Stimulated activated naive B cell treated with anti-CD40 and anti-IgM and Interleukin-4, amounts not matched to agents 10 μg/mL and 1 μg/mL and 100 μg/mL, for 72 hours (primary cell): ENCODE measurements at regions not wholly inside any gene's neighbourhood (a gene's known extent, or its start where the extent isn't known, plus 50 kb on each side); places are given as distances from the start of the nearest gene placed in this dataset.

Experiments
- ATAC-seq, 2 donors: fragments of 150-1000 bp; cut with Tn5 transposase; replicated peaks; 2 replicates each; pipeline ENCODE4 v1.10.0; 2021; ENCODE audit warnings: moderate library complexity in 1 of 2
- DNase-seq: peaks from one replicate; pipeline ENCODE4 v3.0.0; 2021
- H3K27ac Mint-ChIP-seq: one replicate; pipeline ENCODE4 v1.8.0; 2022; ENCODE audit warnings: mild to moderate bottlenecking, mixed read lengths
- H3K27me3 Mint-ChIP-seq, 2 donors: one replicate each; pipeline ENCODE4 v1.8.0; 2022; ENCODE audit warnings: mixed read lengths in 2 of 2
- H3K36me3 Mint-ChIP-seq, 2 donors: one replicate each; pipeline ENCODE4 v1.8.0; 2022; ENCODE audit warnings: mixed read lengths in 2 of 2, mild to moderate bottlenecking in 1 of 2
- H3K4me1 Mint-ChIP-seq, 2 donors: one replicate each; pipeline ENCODE4 v1.8.0; 2022; ENCODE audit warnings: mixed read lengths in 2 of 2, mild to moderate bottlenecking in 1 of 2
- H3K4me3 Mint-ChIP-seq, 2 donors: one replicate each; pipeline ENCODE4 v1.8.0; 2022; ENCODE audit warnings: mild to moderate bottlenecking in 2 of 2, mixed read lengths in 2 of 2, moderate library complexity in 1 of 2
- H3K9me3 Mint-ChIP-seq, 2 donors: one replicate each; pipeline ENCODE4 v1.8.0; 2022; ENCODE audit warnings: mixed read lengths in 2 of 2, mild to moderate bottlenecking in 1 of 2

DNA sequence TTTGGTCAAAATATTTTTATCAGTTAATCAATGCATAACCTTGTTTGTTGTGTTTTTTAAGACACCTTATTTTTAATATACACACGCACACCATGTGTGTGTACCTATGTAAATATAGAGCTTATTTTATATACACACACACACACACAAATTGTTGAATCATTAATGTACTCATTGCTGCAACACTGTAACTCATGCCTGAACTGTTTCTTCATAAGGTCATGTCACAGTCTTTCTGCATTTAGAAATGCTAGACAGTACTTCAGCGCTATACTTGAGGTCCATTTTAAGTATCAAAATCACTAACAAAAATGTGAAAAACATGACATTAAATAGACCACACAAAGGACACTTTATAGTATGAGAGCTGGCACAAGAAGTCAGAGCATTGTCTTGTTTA lies 589.4 kb downstream of the SI start:
- no peaks in the 10 kb centered on the region for H3K36me3 Mint-ChIP-seq
- H3K4me3 Mint-ChIP-seq = no peak overlapping the region
- no peaks in the 10 kb centered on the region for H3K4me1 Mint-ChIP-seq
- no peaks in the 10 kb centered on the region for H3K27me3 Mint-ChIP-seq
- no peaks in the 10 kb centered on the region for H3K9me3 Mint-ChIP-seq
- ATAC-seq = no peak
- no peak overlapping the region for H3K27ac Mint-ChIP-seq
- DNase-seq = no peak

DNA sequence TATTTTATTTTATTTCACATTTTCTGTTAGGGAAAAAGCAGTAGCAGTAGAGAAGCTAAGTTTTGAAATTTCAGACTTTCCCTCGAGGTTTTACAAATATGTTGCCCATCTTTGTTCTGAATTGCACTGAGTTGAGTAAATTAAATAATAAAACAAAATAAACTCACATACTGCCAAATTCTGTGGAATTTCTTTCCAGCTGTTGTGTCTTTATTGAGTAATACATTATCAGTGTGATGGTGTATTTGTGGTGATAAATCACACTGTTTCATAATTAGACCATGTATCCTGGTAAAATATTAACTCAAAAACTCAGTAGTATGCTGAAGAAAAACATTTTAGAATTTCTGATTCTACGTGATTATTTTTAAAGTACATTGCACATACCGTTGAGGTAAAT lies 592.1 kb downstream of the SI start:
- H3K9me3 Mint-ChIP-seq = peaks cover 0 to 3% of the 10 kb centered on the region in 2 donors
- H3K36me3 Mint-ChIP-seq = no peaks in the 10 kb centered on the region
- DNase-seq (no peak), ATAC-seq (no peak)
- no peak overlapping the region for H3K4me3 Mint-ChIP-seq
- no peaks in the 10 kb centered on the region for H3K4me1 Mint-ChIP-seq
- no peaks in the 10 kb centered on the region for H3K27me3 Mint-ChIP-seq
- no peak overlapping the region for H3K27ac Mint-ChIP-seq

DNA sequence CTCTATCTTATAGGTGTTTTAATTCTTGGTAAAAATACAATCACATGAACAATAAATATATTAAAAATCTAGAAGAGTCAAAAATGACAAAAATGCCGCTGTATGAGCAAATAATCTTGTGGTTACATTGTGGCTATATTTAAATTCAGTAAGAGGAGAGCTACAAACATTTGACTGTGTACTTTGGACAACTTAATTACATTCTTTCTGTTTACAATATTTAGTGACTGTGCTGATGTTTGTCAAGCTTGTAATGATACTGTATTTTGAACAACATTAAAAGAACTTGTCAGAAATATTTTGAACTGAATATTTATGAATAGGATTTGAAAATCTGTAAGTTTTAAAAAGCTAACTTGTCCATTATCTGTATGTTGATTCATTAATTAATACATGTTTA lies 598.3 kb downstream of the SI start:
- H3K27ac Mint-ChIP-seq = no peak overlapping the region

DNA sequence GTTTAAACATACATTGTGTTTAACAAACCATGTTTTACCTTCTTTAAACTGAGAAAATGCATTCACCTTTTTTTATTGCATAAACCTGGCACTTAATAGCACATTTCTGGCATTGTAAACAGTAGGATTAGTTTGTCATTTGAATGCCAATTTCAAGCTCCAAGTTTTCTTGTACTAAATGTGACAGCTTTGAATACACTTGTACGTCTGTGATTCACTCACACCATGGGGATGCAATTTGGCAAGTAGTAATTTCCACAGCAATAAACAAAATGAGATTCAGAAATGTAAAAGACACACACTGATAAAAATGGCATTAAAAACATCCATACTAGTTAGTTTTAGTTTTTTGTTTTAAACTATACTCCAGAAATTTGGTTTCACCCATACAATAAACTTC lies 598.9 kb downstream of the SI start:
- no peak overlapping the region for H3K27ac Mint-ChIP-seq
- H3K36me3 Mint-ChIP-seq = no peaks in the 10 kb centered on the region
- ATAC-seq = no peak
- no peaks in the 10 kb centered on the region for H3K4me1 Mint-ChIP-seq
- H3K9me3 Mint-ChIP-seq = peaks cover 0 to 3% of the 10 kb centered on the region in 2 donors
- DNase-seq = no peak
- no peak overlapping the region for H3K4me3 Mint-ChIP-seq
- H3K27me3 Mint-ChIP-seq = no peaks in the 10 kb centered on the region

More for the DNA sequence above, 598.3 kb downstream of the SI start:
- Mint-ChIP-seq H3K9me3 (peaks cover 0 to 3% of the 10 kb centered on the region in 2 donors), H3K27me3 (no peaks in the 10 kb centered on the region), H3K4me3 (no peak overlapping the region), H3K36me3 (no peaks in the 10 kb centered on the region), H3K4me1 (no peaks in the 10 kb centered on the region)
- DNase-seq (no peak), ATAC-seq (no peak)

DNA sequence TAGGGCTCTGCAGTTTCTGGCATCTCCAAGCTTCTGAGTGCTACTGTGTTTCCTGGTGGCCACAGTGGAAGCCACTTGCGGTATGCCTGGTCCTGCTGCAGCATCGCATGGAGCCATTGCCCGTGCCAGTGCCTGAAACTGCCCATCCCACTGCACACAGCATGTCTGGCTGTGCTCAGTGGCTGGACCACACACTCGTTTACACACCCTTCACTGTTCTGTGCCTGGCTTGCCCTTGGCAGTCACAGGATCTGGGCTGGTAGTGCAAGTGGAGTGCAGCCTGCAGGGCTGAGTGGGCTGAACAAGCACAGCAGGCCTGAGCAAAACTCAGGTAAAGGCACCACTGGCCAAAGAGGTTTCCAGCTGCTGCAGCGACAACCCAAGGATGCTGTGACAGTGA lies 600.0 kb downstream of the SI start:
- H3K27me3 Mint-ChIP-seq = no peaks in the 10 kb centered on the region
- peaks cover 0 to 3% of the 10 kb centered on the region in 2 donors for H3K9me3 Mint-ChIP-seq
- no peak for DNase-seq
- H3K4me1 Mint-ChIP-seq = no peaks in the 10 kb centered on the region
- H3K27ac Mint-ChIP-seq = no peak overlapping the region
- H3K4me3 Mint-ChIP-seq = no peak overlapping the region
- no peaks in the 10 kb centered on the region for H3K36me3 Mint-ChIP-seq
- ATAC-seq = no peak

DNA sequence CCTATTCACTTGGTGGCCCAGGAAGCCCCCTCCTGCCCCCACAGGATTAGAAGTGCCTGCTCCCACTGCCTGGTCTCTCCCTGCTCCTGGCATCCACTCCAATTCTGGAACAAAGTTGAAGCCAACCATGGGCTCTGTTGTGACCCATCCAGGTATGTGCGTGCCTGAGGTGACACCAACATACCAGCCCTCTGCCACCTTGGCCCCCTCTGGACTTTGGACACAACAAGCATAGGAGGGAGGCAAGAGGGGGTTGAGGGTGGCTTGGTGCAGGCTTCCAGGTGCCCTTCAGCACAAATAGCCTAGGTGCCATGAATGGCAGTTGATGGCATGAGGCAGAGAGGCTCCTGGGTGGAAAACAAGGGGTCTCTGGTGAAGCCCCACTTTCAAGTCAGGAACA lies 600.9 kb downstream of the SI start:
- Mint-ChIP-seq H3K4me3 (no peak overlapping the region), H3K27me3 (no peaks in the 10 kb centered on the region), H3K36me3 (no peaks in the 10 kb centered on the region), H3K4me1 (no peaks in the 10 kb centered on the region), H3K9me3 (peaks cover 0 to 3% of the 10 kb centered on the region in 2 donors), H3K27ac (no peak overlapping the region)
- ATAC-seq = no peak
- DNase-seq = no peak

DNA sequence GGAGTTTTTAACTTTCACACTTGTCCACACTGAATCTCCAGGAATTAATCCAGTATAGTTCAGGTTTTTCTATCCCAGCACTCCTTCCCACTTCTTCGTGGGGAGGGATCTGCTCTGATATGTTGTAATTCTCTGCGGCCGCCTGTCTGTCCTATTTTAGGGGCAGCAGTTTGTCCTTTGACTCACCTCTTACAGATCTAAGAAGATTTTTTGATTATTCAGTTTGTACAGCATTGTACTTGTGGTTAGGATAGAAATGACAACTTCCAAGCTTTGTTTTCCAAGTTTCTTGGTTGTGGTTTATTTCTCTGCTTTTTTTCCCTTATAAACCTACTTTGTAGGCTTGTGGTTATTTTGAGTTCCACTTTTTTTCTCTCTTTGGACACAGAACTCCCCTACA lies 601.7 kb downstream of the SI start:
- Mint-ChIP-seq H3K27me3 (no peaks in the 10 kb centered on the region), H3K27ac (no peak overlapping the region), H3K36me3 (no peaks in the 10 kb centered on the region), H3K4me1 (no peaks in the 10 kb centered on the region), H3K9me3 (peaks cover 0 to 2% of the 10 kb centered on the region in 2 donors), H3K4me3 (no peak overlapping the region)
- ATAC-seq (no peak), DNase-seq (no peak)

DNA sequence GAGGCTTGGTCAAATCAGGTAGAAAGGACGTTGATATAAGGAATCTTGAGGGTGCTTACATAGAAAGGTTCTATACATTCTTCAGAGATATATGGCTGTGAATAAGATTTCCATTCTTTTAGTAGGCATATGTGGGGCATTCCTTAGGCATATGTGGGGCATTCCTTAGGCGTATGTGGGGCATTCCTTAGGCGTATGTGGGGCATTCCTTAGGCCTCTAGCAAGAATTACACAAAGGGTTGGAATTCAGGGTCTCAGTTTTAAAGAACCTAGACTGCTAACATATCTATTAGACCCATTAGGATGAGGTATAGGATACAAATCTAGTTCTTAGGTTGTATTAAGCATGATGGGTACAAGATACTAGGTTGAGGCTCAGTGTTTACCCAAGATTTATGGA lies 607.8 kb downstream of the SI start:
- no peak for ATAC-seq
- DNase-seq = no peak
- H3K27me3 Mint-ChIP-seq = no peaks in the 10 kb centered on the region
- peaks cover 8 to 11% of the 10 kb centered on the region in 2 donors for H3K9me3 Mint-ChIP-seq
- H3K36me3 Mint-ChIP-seq = no peaks in the 10 kb centered on the region
- H3K27ac Mint-ChIP-seq = no peak overlapping the region
- no peaks in the 10 kb centered on the region for H3K4me1 Mint-ChIP-seq
- H3K4me3 Mint-ChIP-seq = no peak overlapping the region

DNA sequence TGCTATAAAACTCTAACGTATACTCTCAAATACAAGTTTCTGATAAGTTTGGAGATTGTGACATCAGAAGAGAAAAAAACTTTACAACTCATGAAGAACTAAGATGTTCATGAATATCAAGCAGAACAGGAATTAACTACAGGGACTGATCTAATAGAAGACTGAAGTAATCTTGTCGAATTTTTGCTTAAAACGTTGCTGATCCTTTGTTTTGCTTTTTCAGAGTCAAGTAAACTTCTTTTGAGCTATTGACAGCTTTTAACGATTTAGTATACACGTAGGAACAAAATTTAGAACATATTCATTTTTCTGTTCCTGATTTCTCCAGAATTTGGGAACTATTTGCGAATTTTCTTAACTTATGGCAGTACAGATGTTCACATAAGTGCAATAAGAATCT lies 610.2 kb downstream of the SI start:
- H3K9me3 Mint-ChIP-seq = peaks cover 8 to 14% of the 10 kb centered on the region in 2 donors
- no peaks in the 10 kb centered on the region for H3K27me3 Mint-ChIP-seq
- no peaks in the 10 kb centered on the region for H3K36me3 Mint-ChIP-seq

DNA sequence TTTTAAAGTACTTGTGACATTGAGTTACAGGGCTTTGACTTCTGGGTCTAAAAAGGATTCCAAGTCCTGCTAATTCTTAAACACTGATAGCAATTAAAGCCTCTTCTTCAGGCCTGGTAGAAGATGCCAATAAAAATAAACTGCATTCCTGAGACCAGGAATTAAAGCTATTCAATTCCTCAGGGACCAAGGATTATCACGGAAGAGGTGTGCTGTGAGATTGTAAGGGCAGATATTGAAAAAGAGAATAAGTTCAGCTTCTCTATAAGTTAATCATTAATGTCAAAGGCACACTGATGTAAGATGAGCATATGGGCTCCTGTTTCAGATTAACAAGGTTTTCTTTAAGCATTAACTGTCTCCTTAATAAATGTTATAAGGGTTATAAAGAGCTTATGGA lies 611.3 kb downstream of the SI start:
- Mint-ChIP-seq H3K27ac (no peak overlapping the region), H3K9me3 (peaks cover 8 to 13% of the 10 kb centered on the region in 2 donors), H3K27me3 (no peaks in the 10 kb centered on the region), H3K4me1 (no peaks in the 10 kb centered on the region), H3K4me3 (no peak overlapping the region), H3K36me3 (no peaks in the 10 kb centered on the region)
- ATAC-seq (no peak), DNase-seq (no peak)

More for the DNA sequence above, 610.2 kb downstream of the SI start:
- no peak for ATAC-seq
- H3K27ac Mint-ChIP-seq = no peak overlapping the region
- no peaks in the 10 kb centered on the region for H3K4me1 Mint-ChIP-seq
- no peak for DNase-seq
- H3K4me3 Mint-ChIP-seq = no peak overlapping the region

DNA sequence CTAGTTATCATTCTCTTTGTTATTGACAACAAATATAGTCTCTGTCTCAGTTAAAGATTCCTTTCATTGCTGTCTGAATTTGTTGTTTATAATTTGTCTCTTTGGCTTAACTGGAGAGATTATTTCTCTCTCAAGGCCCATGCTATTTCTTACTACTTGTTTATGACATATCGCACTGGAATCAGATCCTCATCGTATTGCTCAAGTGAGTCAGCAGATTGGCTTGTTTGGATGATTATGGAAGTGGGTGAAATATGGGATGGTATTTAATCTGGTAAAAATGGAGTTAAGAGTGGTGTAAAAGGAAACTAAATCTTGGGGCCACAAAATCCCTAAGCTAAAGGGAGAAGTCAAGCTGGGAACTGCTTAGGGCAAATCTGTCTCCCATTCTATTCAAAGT lies 613.1 kb downstream of the SI start:
- no peak overlapping the region for H3K27ac Mint-ChIP-seq
- ATAC-seq (no peak), DNase-seq (no peak)
- no peak overlapping the region for H3K4me3 Mint-ChIP-seq
- no peaks in the 10 kb centered on the region for H3K4me1 Mint-ChIP-seq
- H3K9me3 Mint-ChIP-seq = peaks cover 7 to 11% of the 10 kb centered on the region in 2 donors
- no peaks in the 10 kb centered on the region for H3K36me3 Mint-ChIP-seq
- no peaks in the 10 kb centered on the region for H3K27me3 Mint-ChIP-seq

DNA sequence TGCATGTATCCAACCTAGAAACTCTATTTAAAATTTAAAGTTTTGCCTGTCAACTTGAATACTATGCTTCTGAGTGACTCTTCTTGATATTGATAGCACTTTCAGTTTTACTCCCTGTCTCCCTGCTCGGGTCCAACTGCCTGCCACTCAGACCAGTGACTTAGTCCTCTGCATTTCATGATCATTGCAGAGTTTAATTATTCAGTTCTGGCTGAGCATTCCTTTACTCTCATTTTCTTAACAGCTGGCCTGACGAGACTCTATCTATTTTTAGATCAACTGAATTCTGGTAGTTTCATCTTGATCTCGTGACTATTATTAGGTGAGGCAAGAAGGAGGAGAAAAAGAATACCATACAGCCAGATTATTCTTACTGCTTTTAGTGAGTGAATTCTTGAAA lies 617.4 kb downstream of the SI start:
- Mint-ChIP-seq H3K9me3 (peaks cover 0 to 9% of the 10 kb centered on the region in 2 donors), H3K27ac (no peak overlapping the region), H3K4me3 (no peak overlapping the region), H3K27me3 (no peaks in the 10 kb centered on the region), H3K36me3 (no peaks in the 10 kb centered on the region), H3K4me1 (no peaks in the 10 kb centered on the region)
- DNase-seq (no peak), ATAC-seq (no peak)

DNA sequence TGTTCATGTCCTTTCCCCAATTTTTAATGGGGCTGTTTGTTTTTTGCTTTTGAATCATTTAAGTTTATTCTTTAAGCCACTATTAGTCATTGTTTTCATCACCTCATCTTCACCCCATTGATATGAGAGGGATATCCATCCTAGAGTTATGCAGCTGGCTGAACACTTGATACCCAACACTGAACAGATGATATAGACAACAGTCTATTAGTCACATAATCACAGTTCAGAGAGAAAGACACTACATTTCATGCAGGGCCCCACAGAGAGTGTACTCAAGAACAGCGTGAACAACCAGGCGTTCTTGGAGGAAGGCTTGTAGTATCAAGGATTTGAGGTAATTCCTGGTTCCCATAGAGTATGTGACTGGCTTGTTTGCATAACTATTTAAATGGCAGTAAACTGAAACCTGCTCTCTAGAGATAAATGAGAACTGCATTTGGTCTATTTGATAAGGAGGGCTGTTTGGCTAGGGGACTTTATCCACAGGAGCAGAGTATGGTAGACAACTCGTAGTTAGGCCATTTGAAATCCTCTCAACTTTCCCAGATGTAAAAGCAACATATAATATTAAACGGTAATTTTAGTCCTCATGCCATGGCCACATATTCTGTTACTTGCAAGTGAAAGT lies 618.7 kb downstream of the SI start:
- Mint-ChIP-seq H3K27me3 (no peaks in the 10 kb centered on the region), H3K4me3 (no peak overlapping the region), H3K9me3 (peaks cover 0 to 9% of the 10 kb centered on the region in 2 donors), H3K36me3 (no peaks in the 10 kb centered on the region), H3K4me1 (no peaks in the 10 kb centered on the region), H3K27ac (no peak overlapping the region)
- no peak for ATAC-seq
- DNase-seq = no peak

DNA sequence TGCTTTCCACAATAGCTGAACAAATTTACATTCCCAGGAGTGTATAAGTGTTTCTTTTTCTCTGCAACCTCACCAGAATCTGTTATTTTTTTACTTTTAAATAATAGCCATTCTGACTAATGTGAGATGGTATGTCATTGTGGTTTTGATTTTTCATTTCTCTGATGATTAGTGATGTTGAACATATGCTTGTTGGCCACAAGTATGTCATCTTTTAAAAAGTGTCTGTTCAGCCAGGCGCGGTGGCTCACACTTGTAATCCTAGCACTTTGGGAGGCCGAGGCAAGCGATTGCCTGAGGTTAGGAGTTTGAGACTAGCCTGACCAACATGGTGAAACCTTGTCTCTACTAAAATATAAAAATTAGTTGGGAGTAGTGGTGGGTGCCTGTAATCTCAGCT lies 619.3 kb downstream of the SI start:
- H3K9me3 Mint-ChIP-seq = peaks cover 0 to 9% of the 10 kb centered on the region in 2 donors
- no peak overlapping the region for H3K4me3 Mint-ChIP-seq
- H3K4me1 Mint-ChIP-seq = no peaks in the 10 kb centered on the region
- DNase-seq (no peak), ATAC-seq (no peak)
- no peaks in the 10 kb centered on the region for H3K27me3 Mint-ChIP-seq
- no peak overlapping the region for H3K27ac Mint-ChIP-seq
- no peaks in the 10 kb centered on the region for H3K36me3 Mint-ChIP-seq

DNA sequence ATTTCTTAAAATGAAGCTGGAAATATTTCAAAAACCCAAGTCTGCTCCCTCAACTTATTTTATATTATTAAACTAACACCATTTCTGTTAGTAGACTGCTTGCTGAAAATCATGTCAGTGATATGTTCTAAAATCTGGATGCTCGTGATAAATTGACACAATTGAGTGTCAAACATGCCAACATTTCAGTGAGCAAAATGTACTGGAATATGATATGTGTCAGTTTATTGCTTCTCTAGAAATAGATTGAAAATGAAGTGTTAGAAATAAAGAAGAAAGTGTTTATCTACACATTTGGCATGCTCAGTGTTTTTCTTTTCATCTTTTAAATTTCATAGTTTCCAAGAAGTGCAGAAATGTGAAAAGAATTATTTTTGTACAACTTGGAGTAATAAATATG lies 624.6 kb downstream of the SI start:
- no peak overlapping the region for H3K27ac Mint-ChIP-seq
- no peak overlapping the region for H3K4me3 Mint-ChIP-seq
- H3K4me1 Mint-ChIP-seq = no peaks in the 10 kb centered on the region
- DNase-seq (no peak), ATAC-seq (no peak)
- peaks cover 0 to 9% of the 10 kb centered on the region in 2 donors for H3K9me3 Mint-ChIP-seq
- no peaks in the 10 kb centered on the region for H3K27me3 Mint-ChIP-seq
- H3K36me3 Mint-ChIP-seq = no peaks in the 10 kb centered on the region

DNA sequence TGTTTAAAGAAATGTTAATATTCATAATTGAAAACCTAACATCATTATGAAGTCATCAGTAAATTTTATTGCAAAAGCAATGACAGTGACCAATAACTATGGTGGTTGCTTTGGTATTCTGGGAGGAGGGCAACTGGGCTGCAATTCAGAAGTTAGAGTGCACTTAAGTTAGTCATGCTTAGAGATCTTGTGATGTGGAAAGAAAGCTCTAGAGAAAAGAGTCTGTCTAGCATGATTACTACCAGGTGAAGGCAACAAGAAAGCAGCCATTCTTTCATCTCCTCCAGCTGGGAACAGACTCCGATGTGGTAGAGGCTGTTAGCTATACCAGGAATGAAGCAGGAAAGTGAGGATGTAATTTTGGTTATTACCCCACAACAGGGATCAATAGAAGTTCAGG lies 625.6 kb downstream of the SI start:
- H3K27ac Mint-ChIP-seq = no peak overlapping the region
- ATAC-seq = no peak
- H3K36me3 Mint-ChIP-seq = no peaks in the 10 kb centered on the region
- H3K4me1 Mint-ChIP-seq = no peaks in the 10 kb centered on the region
- H3K27me3 Mint-ChIP-seq = no peaks in the 10 kb centered on the region
- H3K4me3 Mint-ChIP-seq = no peak overlapping the region
- DNase-seq = no peak
- H3K9me3 Mint-ChIP-seq = peaks cover 0 to 8% of the 10 kb centered on the region in 2 donors
